Gastrocnemius medialis (tissue), 4 donors: ENCODE measurements at regions not wholly inside any gene's neighbourhood (a gene's known extent, or its start where the extent isn't known, plus 50 kb on each side); places are given as distances from the start of the nearest gene placed in this dataset.

Source experiments
- ATAC-seq, 2 donors: fragments of 150-250 bp; one replicate each; pipeline ENCODE4 v1.9.1; 2016
- DNase-seq, 2 donors: peaks; one replicate each; pipeline ENCODE4 v3.0.0-alpha.2; 2019
- H3K27ac ChIP-seq, 4 donors: fragments of 200-600 bp; sonication (generic); 1 replicate in 1 of 4; 2 replicates in 3 of 4; pipeline ENCODE4 v1.5.1; 2016 to 2018; ENCODE audit warnings: mild to moderate bottlenecking in 2 of 4, moderate library complexity in 1 of 4
- H3K27me3 ChIP-seq, 3 donors: fragments of 200-600 bp; sonication (generic) in 2 of 3; 1 replicate in 1 of 3; 2 replicates in 2 of 3; pipeline versions ENCODE4 v1.5.1 to v1.6.0; 2016 to 2019; ENCODE audit warnings: mild to moderate bottlenecking in 1 of 3, moderate library complexity in 1 of 3
- H3K36me3 ChIP-seq, 2 donors: fragments of 200-600 bp; sonication (generic) in 1 of 2; one replicate each; pipeline ENCODE4 v1.5.1; 2017 to 2018
- H3K4me1 ChIP-seq, 2 donors: fragments of 200-600 bp; sonication (generic) in 1 of 2; one replicate each; pipeline ENCODE4 v1.5.1; 2016 to 2017; ENCODE audit warnings: mild to moderate bottlenecking in 2 of 2
- H3K4me3 ChIP-seq, 4 donors: fragments of 200-600 bp; sonication (generic) in 3 of 4; 1 replicate in 1 of 4; 2 replicates in 3 of 4; pipeline ENCODE4 v1.5.1; 2016 to 2019; ENCODE audit warnings: mild to moderate bottlenecking in 2 of 4
- H3K9me3 ChIP-seq, 3 donors: fragments of 200-600 bp; sonication (generic) in 2 of 3; 1 replicate in 1 of 3; 2 replicates in 2 of 3; pipeline ENCODE4 v1.5.1; 2016 to 2019
- POLR2A ChIP-seq, 2 donors: fragments of 450-650 bp; IDR thresholded peaks; one replicate each; pipeline ENCODE4 v1.6.1; 2017; ENCODE audit warnings: antibody characterized with exemption in 2 of 2, mild to moderate bottlenecking in 2 of 2, moderate library complexity in 2 of 2
- in situ Hi-C, 4 donors: fragments of 200-750 bp; cut with MboI; loops; one replicate each; pipeline versions ENCODE4 v1.15.0 to v1.8.0; 2017; ENCODE audit warnings: low sequenced_read_pairs in 4 of 4
- intact Hi-C: fragments of 100-400 bp; cut with DNase I; formaldehyde crosslinking; loops from one replicate; pipeline ENCODE4 v1.15.1; 2023; ENCODE audit warnings: low total_unique reads
- TF ChIP-seq, protein P1 (sequence below), 5 experiments: fragments of 450-650 bp in 3 of 5; fragments of 200-600 bp in 2 of 5; sonication (generic) in 2 of 5; IDR thresholded peaks in 4 of 5; conservative IDR thresholded peaks in 1 of 5; 1 replicate in 4 of 5; 2 replicates in 1 of 5; pipeline ENCODE4 v1.5.1; 2016 to 2019; ENCODE audit warnings: antibody characterized with exemption in 5 of 5, mild to moderate bottlenecking in 3 of 5, moderate library complexity in 3 of 5

DNA sequence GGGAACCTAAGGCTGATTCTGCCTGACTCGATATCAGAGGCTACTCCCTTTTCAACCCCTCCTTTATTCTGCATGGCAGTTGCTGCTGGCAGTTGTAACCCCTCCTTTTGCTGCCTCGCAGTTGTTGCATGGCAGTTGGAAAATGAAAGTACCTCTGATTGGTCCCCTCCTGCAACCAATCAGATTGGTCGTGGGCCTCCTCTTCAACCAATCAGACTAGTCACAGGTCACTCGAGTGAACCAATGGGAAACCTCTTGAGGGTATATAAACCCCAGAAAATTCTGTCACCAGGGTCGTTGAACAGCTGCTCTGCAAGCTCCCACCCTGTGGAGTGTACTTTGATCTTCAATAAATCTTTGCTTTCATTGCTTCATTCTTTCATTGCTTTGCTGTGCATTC, 294.3 kb upstream of the SLC8A1 start:
- Histone ChIP-seq H3K4me1 (no peaks in the 10 kb centered on the region), H3K4me3 (no peak overlapping the region), H3K9me3 (no peaks in the 10 kb centered on the region), H3K36me3 (no peaks in the 10 kb centered on the region), H3K27ac (no peak overlapping the region), H3K27me3 (no peaks in the 10 kb centered on the region)
- no peak for TF ChIP-seq POLR2A (IDR thresholded peaks at IDR 0.05)
- TF ChIP-seq, protein P1, sequence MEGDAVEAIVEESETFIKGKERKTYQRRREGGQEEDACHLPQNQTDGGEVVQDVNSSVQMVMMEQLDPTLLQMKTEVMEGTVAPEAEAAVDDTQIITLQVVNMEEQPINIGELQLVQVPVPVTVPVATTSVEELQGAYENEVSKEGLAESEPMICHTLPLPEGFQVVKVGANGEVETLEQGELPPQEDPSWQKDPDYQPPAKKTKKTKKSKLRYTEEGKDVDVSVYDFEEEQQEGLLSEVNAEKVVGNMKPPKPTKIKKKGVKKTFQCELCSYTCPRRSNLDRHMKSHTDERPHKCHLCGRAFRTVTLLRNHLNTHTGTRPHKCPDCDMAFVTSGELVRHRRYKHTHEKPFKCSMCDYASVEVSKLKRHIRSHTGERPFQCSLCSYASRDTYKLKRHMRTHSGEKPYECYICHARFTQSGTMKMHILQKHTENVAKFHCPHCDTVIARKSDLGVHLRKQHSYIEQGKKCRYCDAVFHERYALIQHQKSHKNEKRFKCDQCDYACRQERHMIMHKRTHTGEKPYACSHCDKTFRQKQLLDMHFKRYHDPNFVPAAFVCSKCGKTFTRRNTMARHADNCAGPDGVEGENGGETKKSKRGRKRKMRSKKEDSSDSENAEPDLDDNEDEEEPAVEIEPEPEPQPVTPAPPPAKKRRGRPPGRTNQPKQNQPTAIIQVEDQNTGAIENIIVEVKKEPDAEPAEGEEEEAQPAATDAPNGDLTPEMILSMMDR (IDR thresholded peaks at IDR 0.05 in 4 of 5, conservative IDR thresholded peaks at IDR 0.05 in 1 of 5), result no peak
- intact Hi-C loops (no loop called here), in situ Hi-C loops (no loop called here)
- DNase-seq, result no peak
- ATAC-seq, result no peak

DNA sequence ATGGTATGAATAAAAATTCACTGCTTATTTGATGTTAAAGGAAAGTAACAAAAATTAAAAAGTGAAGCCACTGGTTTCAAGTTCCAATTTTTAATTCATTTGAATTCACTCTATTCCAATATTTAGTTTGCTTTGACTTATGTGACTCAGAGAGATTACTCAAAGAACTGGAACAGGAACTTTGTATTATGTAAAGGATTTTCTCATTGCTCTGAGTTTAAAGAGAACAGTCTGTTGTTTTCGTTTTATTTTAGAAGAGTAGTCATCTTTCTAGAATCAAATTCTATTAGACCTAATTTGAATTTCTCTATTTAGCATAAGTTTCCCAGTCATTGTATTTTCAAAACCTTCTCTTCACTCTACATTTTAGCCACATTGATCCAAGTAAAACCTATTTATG, 300.1 kb upstream of the SLC8A1 start:
- no peaks in the 10 kb centered on the region for H3K27me3 ChIP-seq
- H3K4me3 ChIP-seq, result no peak overlapping the region
- DNase-seq, result no peak
- no peak for ATAC-seq
- no peaks in the 10 kb centered on the region for H3K4me1 ChIP-seq
- no peaks in the 10 kb centered on the region for H3K9me3 ChIP-seq
- TF ChIP-seq, protein P1 (IDR thresholded peaks at IDR 0.05 in 4 of 5, conservative IDR thresholded peaks at IDR 0.05 in 1 of 5), result no peak
- H3K36me3 ChIP-seq, result no peaks in the 10 kb centered on the region
- no peak overlapping the region for H3K27ac ChIP-seq
- intact Hi-C loops, result no loop called here
- in situ Hi-C loops, result no loop called here

DNA sequence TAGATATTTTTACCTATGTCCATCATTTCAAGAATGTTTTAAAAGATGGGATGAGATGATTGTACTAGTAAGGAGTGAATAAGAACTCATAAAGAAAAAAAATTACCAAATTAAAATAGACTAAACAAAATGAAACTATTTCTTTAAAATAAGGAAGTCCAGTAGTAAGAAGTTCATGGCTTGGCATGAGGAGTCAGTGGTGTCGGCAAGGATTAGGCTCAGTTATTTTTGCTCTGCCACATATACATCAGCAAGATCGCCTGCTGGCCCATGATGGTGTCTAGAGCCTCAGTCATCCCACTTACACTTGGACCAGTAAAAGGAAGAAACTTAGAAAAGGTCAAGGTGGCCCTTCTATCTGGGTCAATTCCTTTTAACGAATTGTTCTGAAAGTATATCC, 300.9 kb upstream of the SLC8A1 start:
- DNase-seq (no peak), ATAC-seq (no peak)
- intact Hi-C loops, result no loop called here
- no peak overlapping the region for H3K27ac ChIP-seq
- H3K4me1 ChIP-seq, result no peaks in the 10 kb centered on the region
- no peaks in the 10 kb centered on the region for H3K27me3 ChIP-seq
- no peaks in the 10 kb centered on the region for H3K9me3 ChIP-seq
- no peaks in the 10 kb centered on the region for H3K36me3 ChIP-seq
- TF ChIP-seq POLR2A (IDR thresholded peaks at IDR 0.05), result no peak
- TF ChIP-seq, protein P1 (IDR thresholded peaks at IDR 0.05 in 4 of 5, conservative IDR thresholded peaks at IDR 0.05 in 1 of 5), result no peak
- no peak overlapping the region for H3K4me3 ChIP-seq
- in situ Hi-C loops, result no loop called here

DNA sequence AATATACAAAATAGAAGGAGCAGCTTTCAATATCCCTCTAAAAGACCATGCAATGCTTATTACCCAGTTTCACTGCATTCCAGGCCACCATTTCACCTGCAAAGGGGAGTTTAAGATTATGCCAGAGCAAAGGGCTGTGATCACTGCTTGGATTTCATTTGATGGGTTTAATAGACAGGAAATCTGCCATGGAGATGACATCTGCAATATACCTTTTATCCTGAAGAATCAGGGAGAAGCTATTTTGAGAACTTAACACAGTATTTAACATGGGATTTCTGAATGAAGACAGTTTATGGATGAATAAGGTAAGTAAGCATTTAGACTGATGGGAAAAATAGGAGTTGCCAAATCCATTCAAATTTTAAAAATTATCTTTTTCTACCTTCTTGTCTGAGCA, 303.0 kb upstream of the SLC8A1 start:
- Histone ChIP-seq H3K4me1 (no peaks in the 10 kb centered on the region), H3K27me3 (no peaks in the 10 kb centered on the region), H3K9me3 (no peaks in the 10 kb centered on the region), H3K4me3 (no peak overlapping the region), H3K27ac (no peak overlapping the region), H3K36me3 (no peaks in the 10 kb centered on the region)
- no peak for DNase-seq
- no peak for ATAC-seq
- no peak for TF ChIP-seq POLR2A (IDR thresholded peaks at IDR 0.05)
- TF ChIP-seq, protein P1 (IDR thresholded peaks at IDR 0.05 in 4 of 5, conservative IDR thresholded peaks at IDR 0.05 in 1 of 5), result no peak
- in situ Hi-C loops (no loop called here), intact Hi-C loops (no loop called here)

DNA sequence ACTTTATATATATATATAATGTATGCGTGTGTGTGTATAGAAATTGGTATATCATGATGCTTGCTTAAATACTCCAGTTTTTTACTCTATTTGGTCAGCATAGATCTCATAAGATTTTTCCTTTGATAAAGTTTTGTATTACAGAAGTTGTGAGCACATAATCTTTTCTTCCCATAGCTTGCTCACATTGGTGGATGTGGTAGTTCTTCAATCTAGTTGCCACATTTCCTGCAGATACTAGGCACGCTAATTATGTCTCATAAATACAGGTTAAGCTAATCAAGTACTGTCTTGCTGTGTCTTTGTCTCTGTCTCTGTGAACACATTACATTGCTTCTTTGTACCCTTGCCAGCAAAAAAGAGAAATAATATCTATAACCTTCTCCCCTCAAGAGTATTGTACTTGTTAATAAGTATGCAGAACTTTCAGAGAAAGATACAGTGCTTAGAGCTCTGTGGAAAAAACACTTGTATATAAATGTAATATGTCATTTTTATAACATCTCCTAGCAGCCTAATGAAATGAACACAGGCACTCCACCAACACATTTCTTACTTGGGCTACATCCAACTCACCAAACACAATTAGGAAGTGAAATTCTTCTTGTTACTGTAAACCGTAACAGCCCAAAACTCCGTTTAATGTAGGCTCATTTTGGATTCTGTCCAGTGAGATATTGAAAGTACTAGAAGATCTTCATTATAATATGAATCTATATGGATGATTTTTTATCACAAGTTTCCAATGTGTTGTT, 306.7 kb upstream of the SLC8A1 start:
- Histone ChIP-seq H3K9me3 (no peaks in the 10 kb centered on the region), H3K36me3 (no peaks in the 10 kb centered on the region), H3K4me1 (no peaks in the 10 kb centered on the region), H3K4me3 (no peak overlapping the region), H3K27me3 (no peaks in the 10 kb centered on the region), H3K27ac (no peak overlapping the region)
- in situ Hi-C loops, result no loop called here
- TF ChIP-seq, protein P1 (IDR thresholded peaks at IDR 0.05 in 4 of 5, conservative IDR thresholded peaks at IDR 0.05 in 1 of 5), result no peak
- TF ChIP-seq POLR2A (IDR thresholded peaks at IDR 0.05), result no peak
- intact Hi-C loops, result no loop called here
- ATAC-seq (no peak), DNase-seq (no peak)
